Hippocampal formation (tissue), 2 donors: ENCODE measurements at regions not wholly inside any gene's neighbourhood (a gene's known extent, or its start where the extent isn't known, plus 50 kb on each side); places are given as distances from the start of the nearest gene placed in this dataset.
A peak's percentile ranks its signal among the peaks of the same experiment; 100 is the strongest.

Experiments
- DNase-seq, 2 donors: peaks; one replicate each; lab custom pipeline; 2025; lab: John Stamatoyannopoulos, UW

DNA sequence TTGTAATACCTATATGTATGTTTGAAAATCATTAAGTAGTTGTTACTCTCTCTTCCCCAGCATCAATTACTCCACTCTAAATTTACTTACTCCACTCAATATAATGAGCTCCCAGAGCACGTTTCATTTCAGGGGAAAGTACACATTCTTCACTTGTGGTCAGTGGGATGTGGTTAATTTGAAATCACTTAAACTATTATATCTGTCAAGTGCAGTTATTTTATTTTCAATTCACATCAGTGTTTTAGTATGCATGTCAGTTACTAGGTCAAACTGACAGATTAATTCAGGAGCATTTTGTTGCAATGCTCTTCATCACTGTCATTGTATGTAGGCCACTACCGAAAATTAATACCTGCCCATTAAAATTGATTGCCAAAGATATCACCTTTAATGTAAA, 376.1 kb downstream of the ZIC4 start:
- no peak for DNase-seq

- DNase-seq = no peak
Measured at GRCh38 chr3:147015334-147015733, 391.0 kb downstream of the ZIC4 start.

GRCh38 chr3:147008886-147009285, 397.5 kb downstream of the ZIC4 start:
- DNase-seq = no peak

- DNase-seq = no peak
Measured at GRCh38 chr3:147008458-147008857, 397.9 kb downstream of the ZIC4 start.

DNA sequence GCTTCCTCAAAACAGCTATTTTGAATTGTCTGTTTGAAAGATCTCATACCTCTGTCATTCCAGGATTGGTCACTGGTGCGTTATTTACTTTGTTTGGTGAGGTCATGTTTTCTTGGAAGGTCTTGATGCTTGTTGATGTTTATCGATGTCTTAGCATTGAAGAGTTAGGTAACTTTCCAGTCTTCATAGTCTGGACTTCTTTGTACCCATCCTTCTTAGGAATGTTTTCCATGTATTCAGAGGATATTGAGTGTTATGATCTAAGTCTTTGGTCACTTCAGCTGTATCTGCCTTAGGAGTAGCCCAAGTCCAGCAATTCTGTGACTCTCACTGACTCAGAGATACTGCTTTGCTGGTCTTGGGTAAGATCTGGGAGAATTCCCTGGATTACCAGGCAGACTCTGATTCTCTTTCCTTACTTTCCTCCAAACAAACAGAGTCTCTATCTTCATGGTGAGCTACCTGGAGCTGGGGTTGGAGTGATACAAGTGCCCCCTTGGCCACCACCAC, 398.6 kb downstream of the ZIC4 start:
- DNase-seq = no peak

DNA sequence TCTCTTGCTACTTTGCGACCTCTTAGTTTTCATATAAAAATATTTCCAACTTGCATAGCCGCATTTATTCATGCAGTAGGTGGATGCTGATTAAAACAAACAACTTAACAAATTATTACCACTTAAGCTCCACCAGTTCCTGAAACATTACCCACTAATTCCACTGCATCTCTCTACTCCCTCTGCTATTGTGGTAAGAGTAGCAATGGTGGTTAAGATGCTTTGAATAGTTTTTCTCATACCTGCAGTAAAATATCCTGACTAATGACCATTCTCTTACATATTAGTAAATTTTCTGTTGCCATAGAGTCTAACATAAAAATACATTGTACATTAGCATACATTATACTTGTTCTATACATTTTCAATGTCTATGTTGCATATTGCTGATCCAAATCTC, 397.6 kb upstream of the PLSCR5 start:
- DNase-seq = no peak

DNA sequence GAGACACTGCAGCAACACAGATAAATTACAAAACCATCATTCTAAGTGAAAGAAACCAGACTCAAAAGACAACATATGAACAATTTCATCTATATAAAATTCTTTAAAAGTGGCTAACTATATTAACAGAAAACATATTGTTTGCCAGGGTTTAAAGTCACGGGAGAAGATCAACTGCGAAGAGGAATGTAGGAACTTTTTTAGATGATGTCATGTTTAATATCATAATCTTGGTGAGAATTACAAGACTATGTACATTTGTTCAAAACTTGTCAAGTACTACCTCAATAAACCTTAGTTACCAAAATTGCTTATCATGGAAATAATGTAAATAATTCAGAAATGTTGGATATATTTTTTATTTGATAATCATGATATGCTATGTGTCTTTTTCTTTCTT, 395.1 kb upstream of the PLSCR5 start:
- DNase-seq = no peak

GRCh38 chr3:146991907-146992306, 386.8 kb upstream of the PLSCR5 start:
- no peak for DNase-seq

DNA sequence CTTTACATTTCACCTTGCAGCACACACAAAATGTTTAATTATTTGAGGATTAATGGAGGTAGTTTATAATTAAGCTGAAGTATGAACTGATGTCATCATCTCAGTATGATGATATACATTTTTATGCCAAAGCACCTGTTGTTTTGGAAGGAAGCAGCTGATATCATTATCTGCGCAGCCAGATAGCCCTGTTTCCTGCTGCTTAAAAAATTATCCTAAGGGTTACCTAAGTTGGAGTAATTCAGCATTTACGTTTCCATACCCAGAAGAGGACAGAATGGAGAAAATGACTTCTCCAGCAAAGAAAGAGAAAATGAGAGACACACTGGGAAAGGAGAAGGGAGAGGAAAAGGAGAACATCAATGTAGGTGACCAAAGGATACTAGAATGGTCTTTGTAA, 370.3 kb upstream of the PLSCR5 start:
- no peak for DNase-seq

DNA sequence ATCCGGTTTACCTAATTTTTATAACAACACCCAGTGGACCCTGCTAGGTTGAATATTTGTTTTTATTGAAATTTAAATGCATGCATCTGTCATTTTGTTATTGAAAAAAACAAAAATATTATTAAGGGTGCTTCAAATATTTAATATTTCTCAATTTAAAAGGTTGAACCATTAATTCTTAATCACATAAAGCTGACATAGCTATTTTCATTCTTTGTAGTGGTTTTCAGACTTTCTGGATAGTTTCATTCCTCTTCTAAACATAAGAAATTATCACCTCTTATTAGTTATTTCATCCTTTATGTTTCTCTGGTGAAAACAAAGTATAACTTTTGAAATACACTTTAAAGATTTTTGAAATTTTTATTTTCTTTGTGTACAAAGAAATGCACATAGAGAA, 369.9 kb upstream of the PLSCR5 start:
- no peak for DNase-seq

- DNase-seq = peak in 1 of 2 donors; percentile 7
Measured at GRCh38 chr3:146974001-146974400, 368.9 kb upstream of the PLSCR5 start.

DNA sequence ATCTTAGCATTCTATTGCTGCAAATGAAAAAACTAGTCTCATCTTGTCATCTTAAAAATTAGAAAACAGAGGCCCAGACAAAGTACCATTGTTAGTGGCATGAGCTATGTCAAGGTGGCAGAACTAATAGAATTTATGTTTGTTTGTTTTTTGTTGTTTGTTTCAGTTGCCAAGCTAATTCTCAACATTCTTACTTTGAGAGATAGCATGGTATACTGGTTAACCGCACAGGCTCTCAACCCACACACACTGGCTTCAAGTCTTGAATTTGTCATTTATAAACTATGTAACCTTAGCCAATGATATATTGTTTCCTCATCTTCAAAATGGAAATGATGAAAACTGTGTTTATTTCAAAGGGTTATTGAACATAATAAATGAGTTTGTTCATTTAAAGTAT, 367.6 kb upstream of the PLSCR5 start:
- DNase-seq = no peak

DNA sequence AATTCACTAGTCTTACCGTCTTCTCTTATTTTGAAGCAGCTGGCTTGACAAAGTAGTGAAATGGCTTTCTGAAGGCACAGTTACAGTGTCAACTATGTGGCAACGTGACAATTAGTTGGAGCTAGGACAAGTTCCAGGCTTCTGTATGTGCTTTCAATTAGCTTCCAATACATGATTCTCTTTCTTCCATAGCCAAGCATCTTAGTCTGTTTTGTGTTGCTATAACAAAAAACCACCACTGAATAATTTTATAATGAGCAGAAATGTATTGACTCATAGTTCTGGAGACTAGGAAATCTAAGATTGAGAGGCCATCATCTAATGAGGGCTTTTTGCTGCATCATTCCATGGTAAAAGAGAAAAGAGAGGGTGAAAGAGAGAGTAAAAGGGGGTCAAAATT, 365.1 kb upstream of the PLSCR5 start:
- no peak for DNase-seq

DNA sequence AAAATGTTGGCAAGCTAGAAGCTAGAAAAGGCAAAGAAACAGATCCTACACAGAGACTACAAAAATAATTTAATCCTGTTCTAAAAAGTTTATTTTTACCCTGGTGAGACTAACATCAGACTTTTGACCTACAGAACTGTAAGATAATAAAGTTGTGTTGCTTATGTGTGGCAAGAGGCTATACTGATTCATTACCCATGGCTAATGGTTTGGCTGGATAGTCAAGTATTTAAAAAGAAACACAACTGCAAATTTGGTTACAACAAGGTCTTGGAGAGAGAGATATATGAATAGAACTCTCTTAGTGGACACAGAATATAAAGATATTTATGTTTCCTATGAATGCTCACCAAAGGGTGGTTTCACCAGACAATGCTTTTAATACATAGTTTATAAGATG, 364.2 kb upstream of the PLSCR5 start:
- no peak for DNase-seq

GRCh38 chr3:146968204-146968651, 363.1 kb upstream of the PLSCR5 start:
- DNase-seq = no peak

DNA sequence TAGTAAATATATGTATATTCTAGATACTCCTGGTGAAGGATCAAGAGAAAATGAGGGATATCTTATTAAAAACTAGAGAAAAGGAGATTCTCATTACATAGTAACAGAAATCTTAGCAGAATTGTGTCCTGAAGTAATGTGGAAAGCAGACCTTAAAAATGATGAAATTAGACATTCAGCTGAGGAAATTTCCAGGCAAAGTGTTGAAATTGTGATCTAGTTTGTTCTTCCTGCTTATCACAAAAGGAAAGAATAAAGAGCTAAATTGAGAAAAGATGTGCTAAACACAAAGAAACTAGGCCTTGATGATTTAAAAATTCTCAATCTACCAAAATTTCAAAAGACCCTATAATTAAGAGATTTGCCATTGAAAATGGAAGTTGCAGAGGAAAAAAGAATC, 362.6 kb upstream of the PLSCR5 start:
- DNase-seq = no peak

- no peak for DNase-seq
Measured at GRCh38 chr3:146966124-146966523, 361.0 kb upstream of the PLSCR5 start.

DNA sequence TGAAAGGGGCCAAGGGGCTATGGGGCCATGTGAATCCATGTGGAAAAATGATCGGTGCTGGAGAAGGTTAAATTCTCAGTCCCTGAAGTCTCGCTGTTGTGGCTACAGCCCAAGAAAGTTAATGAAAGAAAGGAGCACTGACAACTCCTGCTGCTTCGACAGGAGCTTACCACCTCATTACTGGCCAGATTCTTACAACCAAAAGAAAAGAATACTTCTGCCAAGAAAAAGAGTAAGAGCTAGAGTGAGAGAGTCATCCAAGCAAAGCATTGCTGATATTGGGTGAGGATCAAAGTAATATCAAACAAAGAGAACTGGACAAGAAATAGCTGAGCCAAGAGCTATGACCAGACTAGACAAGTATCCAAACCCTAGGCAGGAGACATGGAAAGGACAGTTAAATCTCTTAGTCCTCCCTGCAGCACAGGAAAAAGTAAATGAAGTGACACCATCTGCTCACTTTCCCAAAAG, 348.4 kb upstream of the PLSCR5 start:
- peak in 1 of 2 donors; percentile 16 for DNase-seq

DNA sequence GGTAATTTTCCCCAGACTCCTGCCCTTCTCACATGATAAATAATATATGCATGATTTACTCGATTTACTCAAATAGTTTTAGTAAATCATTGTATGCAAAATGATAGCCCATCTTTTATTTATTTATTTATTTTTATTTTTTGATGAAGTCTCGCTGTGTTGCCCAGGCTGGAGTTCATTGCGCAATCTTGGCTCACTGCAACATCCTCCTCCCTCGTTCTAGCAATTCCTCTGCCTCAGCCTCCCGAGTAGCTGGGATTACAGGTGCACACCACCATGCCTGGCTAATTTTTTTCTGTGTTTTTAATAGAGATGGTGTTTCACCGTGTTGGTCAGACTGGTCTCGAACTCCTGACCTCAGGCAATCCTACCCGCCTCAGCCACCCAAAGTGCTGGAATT, 343.8 kb upstream of the PLSCR5 start:
- no peak for DNase-seq

- DNase-seq = no peak
Measured at GRCh38 chr3:146948186-146948585, 343.0 kb upstream of the PLSCR5 start.

DNA sequence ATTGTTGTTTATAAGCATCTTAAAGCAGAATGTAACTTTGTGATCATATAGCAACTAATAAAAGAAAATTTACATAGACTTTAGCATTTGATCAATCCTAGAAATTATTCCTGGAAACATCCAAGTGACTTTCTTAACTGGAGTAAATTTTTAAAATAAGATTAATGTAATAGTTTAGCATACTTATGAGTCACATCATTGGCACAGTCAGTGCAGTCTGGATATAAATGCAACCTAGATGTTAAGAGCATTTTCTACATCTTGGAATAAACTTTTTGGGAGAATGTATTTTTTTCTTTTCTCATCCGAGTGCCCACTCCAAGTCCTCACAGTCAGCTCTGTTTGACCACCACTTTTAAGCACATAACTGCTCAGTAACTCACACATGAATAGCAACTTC, 324.6 kb upstream of the PLSCR5 start:
- no peak for DNase-seq

DNA sequence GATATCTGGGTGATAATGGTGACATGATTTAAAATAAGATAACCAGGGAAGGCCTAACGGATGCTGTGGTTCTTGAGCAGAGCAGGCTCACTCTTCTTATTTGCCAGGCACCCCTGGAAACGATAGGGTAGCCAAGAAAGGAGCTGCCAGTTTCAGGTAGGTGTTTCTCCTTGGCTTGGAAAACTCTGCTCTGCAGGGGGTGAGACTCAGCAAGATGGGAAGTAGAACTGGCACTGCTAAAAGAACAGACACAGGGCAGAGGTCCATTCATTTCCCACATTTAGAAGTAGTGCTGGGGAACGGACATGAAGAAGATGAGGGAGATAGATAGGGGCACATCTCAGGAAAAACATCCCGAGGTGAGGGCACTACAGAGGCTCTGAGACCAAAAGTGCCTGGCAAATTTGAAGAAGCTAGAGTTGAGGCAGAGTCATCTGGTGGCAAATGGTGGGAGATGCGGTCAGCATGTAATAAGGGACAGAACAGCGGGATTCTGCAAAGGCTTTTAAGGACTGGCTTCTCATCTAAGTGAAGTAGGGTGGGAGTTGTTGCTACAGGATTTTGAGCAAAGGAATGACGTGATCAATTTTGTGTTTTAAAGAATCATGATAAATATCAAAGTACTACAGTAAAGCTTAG, 323.4 kb upstream of the PLSCR5 start:
- DNase-seq = no peak

- no peak for DNase-seq
Measured at GRCh38 chr3:146921693-146922092, 316.5 kb upstream of the PLSCR5 start.

DNA sequence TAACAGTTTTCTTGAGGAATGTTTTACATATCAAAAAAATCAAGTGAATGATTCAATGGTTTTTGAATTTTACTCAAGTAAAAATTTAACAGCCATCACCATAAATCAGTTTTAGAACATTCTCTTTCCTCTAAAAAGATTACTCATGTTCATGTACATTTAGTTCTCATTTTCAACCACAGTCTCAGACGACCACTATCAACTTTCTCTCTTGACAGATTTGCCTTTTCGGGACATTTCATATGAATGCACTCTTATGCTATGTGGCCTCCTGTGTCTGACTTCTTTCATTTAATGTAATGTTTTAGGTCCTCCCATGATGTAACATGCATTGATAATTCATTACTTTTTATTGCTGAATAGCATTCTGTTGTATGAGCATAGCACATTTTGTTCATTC, 309.3 kb upstream of the PLSCR5 start:
- no peak for DNase-seq
